ENCODE measurements at regions not wholly inside any gene's neighbourhood (a gene's known extent, or its start where the extent isn't known, plus 50 kb on each side); places are given as distances from the start of the nearest gene placed in this dataset.

DNA sequence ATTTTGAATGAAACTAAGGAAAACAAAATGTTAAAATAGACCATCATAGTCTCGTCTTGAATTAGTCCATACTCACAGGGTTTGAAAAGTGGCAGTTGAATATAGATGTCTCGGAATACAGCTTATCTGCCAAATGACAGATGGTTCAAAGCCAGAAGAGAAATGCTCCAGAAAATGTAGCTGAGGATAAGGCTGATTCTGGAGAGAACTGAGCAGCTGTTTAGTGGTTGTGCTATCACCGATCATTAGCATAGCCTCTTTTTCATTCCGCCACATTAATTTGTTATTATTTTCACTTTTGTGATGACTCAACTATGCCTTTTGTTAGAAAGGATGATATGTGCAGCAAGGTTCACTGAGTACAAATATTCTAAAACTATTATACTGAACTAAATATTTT lies 390.2 kb upstream of the MAN1A1 start:
- intact Hi-C loops (cut with DNase I), result loop anchor here (5.0 to 10.0 kb wide), 2 partner anchors 592 to 1085 kb away; no protein-coding TSS in a partner anchor
- Histone ChIP-seq H3K4me1 (no peaks in the 10 kb centered on the region), H3K27ac (no peak overlapping the region), H3K9me3 (no peaks in the 10 kb centered on the region), H3K9ac (ENCODE audit: low read depth in 2 of 2, low read length in 2 of 2) (no peak overlapping the region), H3K36me3 (no peaks in the 10 kb centered on the region), H3K4me3 (no peak overlapping the region), H3K27me3 (no peaks in the 10 kb centered on the region)
- TF ChIP-seq, protein P1, sequence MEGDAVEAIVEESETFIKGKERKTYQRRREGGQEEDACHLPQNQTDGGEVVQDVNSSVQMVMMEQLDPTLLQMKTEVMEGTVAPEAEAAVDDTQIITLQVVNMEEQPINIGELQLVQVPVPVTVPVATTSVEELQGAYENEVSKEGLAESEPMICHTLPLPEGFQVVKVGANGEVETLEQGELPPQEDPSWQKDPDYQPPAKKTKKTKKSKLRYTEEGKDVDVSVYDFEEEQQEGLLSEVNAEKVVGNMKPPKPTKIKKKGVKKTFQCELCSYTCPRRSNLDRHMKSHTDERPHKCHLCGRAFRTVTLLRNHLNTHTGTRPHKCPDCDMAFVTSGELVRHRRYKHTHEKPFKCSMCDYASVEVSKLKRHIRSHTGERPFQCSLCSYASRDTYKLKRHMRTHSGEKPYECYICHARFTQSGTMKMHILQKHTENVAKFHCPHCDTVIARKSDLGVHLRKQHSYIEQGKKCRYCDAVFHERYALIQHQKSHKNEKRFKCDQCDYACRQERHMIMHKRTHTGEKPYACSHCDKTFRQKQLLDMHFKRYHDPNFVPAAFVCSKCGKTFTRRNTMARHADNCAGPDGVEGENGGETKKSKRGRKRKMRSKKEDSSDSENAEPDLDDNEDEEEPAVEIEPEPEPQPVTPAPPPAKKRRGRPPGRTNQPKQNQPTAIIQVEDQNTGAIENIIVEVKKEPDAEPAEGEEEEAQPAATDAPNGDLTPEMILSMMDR (IDR thresholded peaks at IDR 0.05), result no peak
- no peak for DNase-seq

DNA sequence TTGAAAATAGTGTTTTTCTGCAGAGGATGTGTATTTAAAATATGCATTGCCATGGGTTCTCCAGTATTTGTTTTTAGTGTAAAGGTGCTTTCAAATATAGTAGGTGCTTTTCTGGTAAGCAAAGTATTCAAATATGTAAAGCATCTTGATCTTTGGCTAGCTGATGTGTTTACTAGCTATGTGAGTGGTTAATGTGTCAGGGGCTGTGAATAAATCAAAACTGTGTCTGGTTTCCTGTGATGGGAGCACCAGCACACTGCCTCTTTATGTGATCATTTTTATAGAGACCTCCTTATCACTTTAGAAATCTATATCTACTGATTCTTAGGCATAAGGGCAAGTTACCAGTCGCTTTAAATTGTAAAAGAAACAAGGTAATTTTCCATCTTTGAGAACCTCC lies 388.9 kb upstream of the MAN1A1 start:
- no peaks in the 10 kb centered on the region for H3K9me3 ChIP-seq
- H3K27me3 ChIP-seq, result no peaks in the 10 kb centered on the region
- H3K27ac ChIP-seq, result no peak overlapping the region
- H3K4me1 ChIP-seq, result no peaks in the 10 kb centered on the region
- H3K9ac ChIP-seq (ENCODE audit: low read depth in 2 of 2, low read length in 2 of 2), result no peak overlapping the region
- H3K4me3 ChIP-seq, result no peak overlapping the region
- TF ChIP-seq, protein P1 (IDR thresholded peaks at IDR 0.05), result no peak
- no peaks in the 10 kb centered on the region for H3K36me3 ChIP-seq
- intact Hi-C loops (cut with DNase I), result no loop called here
- no peak for DNase-seq

DNA sequence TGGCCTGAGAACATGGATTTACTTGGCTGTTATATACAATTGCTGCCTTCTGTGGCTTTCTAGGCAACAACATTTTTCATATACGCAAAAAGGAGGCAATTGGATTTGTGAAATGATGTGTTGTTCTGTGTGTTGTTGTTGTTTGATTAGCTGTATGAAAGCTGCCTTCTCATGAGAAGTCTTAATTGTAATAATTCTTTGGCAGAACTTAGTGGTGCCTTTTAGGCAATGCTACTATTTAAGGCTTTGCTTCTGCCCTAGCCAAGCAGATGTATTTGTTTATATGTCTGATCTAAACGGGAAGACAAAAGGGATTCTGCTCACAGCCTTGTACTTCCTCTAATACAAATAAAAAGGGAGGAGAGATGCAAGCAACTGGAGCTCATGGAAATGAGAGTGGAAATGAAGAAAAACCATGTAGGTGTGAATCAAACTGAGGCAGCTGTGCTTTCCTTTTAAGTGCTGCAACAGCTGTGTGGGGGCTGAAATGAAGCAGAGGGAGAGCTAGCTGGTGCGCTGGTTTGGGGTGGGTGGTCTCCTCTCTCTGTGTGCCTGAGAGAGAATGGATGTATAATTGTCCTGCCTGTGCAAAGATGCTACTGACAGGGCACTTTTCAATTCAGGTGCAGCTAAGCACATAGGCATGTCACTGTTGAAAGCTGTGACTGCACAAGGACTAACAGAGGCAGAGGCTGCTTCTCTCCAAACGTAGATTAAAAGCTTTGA lies 386.9 kb upstream of the MAN1A1 start:
- H3K27ac ChIP-seq, result no peak overlapping the region

DNA sequence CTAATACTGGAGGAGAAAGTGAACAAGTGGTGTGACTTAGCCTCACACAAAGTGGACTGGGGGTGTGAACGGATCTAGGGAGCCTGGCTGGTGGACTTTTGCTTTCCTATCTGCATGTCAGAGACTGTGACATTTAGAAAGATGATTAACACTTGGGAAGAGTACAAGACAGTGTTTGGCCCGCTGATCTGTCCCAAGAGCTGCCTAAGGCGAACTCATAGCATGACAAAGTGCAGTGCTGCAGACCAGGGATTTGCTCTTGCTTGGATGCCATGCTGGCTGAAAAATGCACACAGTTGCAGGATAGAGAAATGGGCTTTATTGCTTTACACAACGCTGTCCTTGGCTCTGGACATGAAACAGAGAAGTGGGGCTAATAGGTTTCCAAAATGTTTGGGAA lies 386.0 kb upstream of the MAN1A1 start:
- no peak for DNase-seq
- Histone ChIP-seq H3K27me3 (no peaks in the 10 kb centered on the region), H3K27ac (no peak overlapping the region), H3K4me3 (no peak overlapping the region), H3K4me1 (no peaks in the 10 kb centered on the region), H3K36me3 (no peaks in the 10 kb centered on the region), H3K9me3 (no peaks in the 10 kb centered on the region), H3K9ac (ENCODE audit: low read depth in 2 of 2, low read length in 2 of 2) (no peak overlapping the region)
- TF ChIP-seq, protein P1 (IDR thresholded peaks at IDR 0.05), result no peak
- intact Hi-C loops (cut with DNase I), result no loop called here

More for the DNA sequence above, 386.9 kb upstream of the MAN1A1 start:
- intact Hi-C loops (cut with DNase I), result no loop called here
- TF ChIP-seq, protein P1 (IDR thresholded peaks at IDR 0.05), result no peak
- H3K9ac ChIP-seq (ENCODE audit: low read depth in 2 of 2, low read length in 2 of 2), result no peak overlapping the region
- H3K27me3 ChIP-seq, result no peaks in the 10 kb centered on the region
- H3K36me3 ChIP-seq, result no peaks in the 10 kb centered on the region
- no peak overlapping the region for H3K4me3 ChIP-seq
- no peaks in the 10 kb centered on the region for H3K4me1 ChIP-seq
- DNase-seq, result no peak
- no peaks in the 10 kb centered on the region for H3K9me3 ChIP-seq

DNA sequence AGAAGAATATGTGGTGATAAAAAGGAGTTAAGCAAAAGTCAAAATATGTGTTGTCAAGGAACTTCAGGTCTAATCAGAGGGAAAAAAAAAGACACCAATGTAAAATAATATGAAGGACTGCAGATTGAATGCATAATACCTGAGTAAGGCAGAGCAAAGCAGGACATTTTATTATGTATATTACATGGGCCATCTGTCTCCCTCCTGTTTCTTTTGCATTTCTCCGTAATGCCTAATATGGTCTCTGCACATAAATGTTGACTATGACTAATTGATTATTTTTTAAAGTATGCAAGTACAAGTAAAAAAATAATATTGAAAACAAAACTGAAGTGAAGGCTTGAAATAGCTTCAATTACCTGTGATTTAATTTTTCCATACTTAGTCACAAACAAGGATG lies 384.7 kb upstream of the MAN1A1 start:
- TF ChIP-seq, protein P1 (IDR thresholded peaks at IDR 0.05), result no peak
- H3K27me3 ChIP-seq, result no peaks in the 10 kb centered on the region
- no peaks in the 10 kb centered on the region for H3K36me3 ChIP-seq
- no peaks in the 10 kb centered on the region for H3K9me3 ChIP-seq
- no peak overlapping the region for H3K9ac ChIP-seq (ENCODE audit: low read depth in 2 of 2, low read length in 2 of 2)
- no peak for DNase-seq
- no peak overlapping the region for H3K4me3 ChIP-seq
- H3K27ac ChIP-seq, result no peak overlapping the region
- no peaks in the 10 kb centered on the region for H3K4me1 ChIP-seq
- intact Hi-C loops (cut with DNase I), result no loop called here

Data from colonic mucosa (tissue), 4 donors.